Caco-2 (cell line): ENCODE measurements at regions not wholly inside any gene's neighbourhood (a gene's known extent, or its start where the extent isn't known, plus 50 kb on each side); places are given as distances from the start of the nearest gene placed in this dataset.

ENCODE experiments used
- BruUV-seq: library from RNA; stranded (reverse); fragments of 400-500 nt; replicated peaks from 2 replicates; lab custom pipeline; 2021; lab: Mats Ljungman, UMichigan
- CTCF ChIA-PET: fragments of 300-600 bp; sonication (Branson Sonifier 250); formaldehyde crosslinking; loops from one replicate; lab custom pipeline; 2022; ENCODE audit warnings: antibody characterized with exemption; lab: Charles Lee
- POLR2A ChIA-PET: fragments of 300-600 bp; sonication (Branson Sonifier 250); formaldehyde crosslinking; loops from one replicate; lab custom pipeline; 2022; ENCODE audit warnings: antibody characterized with exemption; lab: Charles Lee
- DNase-seq, 2 experiments: peaks; one replicate each; pipeline versions ENCODE4 v3.0.0 to v3.0.0-alpha.2; 2020 to 2022
- H3K27me3 ChIP-seq: replicated peaks from 2 replicates; pipeline ENCODE4 v1.6.0; 2011; ENCODE audit warnings: low read length; ENCODE audit not compliant: control insufficient read depth, insufficient read depth
- H3K36me3 ChIP-seq: 2 replicates; pipeline ENCODE4 v1.5.1; 2011; ENCODE audit warnings: low read length; ENCODE audit not compliant: control insufficient read depth, insufficient read depth
- H3K4me1 ChIP-seq: fragments of 250-450 bp; sonication (Bioruptor Pico); 2 replicates; pipeline ENCODE4 v1.5.1; 2020; ENCODE audit warnings: mild to moderate bottlenecking
- H3K4me3 ChIP-seq: 2 replicates; pipeline ENCODE4 v1.5.1; 2011; ENCODE audit warnings: low read depth, mild to moderate bottlenecking, control low read depth, low read length
- H3K9me3 ChIP-seq: fragments of 250-450 bp; sonication (Bioruptor Pico); 2 replicates; pipeline ENCODE4 v1.5.1; 2020; ENCODE audit warnings: mild to moderate bottlenecking, moderate library complexity
- H3K27ac Mint-ChIP-seq: one replicate; pipeline ENCODE4 v1.8.0; 2022; ENCODE audit warnings: mixed read lengths; ENCODE audit not compliant: unreplicated experiment
- H3K27me3 Mint-ChIP-seq: one replicate; pipeline ENCODE4 v1.8.0; 2022; ENCODE audit warnings: mixed read lengths; ENCODE audit not compliant: insufficient read depth, unreplicated experiment
- H3K36me3 Mint-ChIP-seq: one replicate; pipeline ENCODE4 v1.8.0; 2022; ENCODE audit warnings: mild to moderate bottlenecking, mixed read lengths; ENCODE audit not compliant: insufficient read depth, unreplicated experiment
- H3K4me1 Mint-ChIP-seq: one replicate; pipeline ENCODE4 v1.8.0; 2022; ENCODE audit warnings: low read depth, mixed read lengths; ENCODE audit not compliant: unreplicated experiment
- H3K4me3 Mint-ChIP-seq: one replicate; pipeline ENCODE4 v1.8.0; 2022; ENCODE audit warnings: mild to moderate bottlenecking, moderate library complexity, mixed read lengths; ENCODE audit not compliant: unreplicated experiment
- H3K9me3 Mint-ChIP-seq: one replicate; pipeline ENCODE4 v1.8.0; 2022; ENCODE audit warnings: mixed read lengths; ENCODE audit not compliant: unreplicated experiment
- CTCF ChIP-seq, 2 experiments: fragments of 200-600 bp in 1 of 2; IDR thresholded peaks; 1 replicate in 1 of 2; 2 replicates in 1 of 2; pipeline versions ENCODE4 v1.5.1 to v1.8.0; 2011 to 2022; ENCODE audit warnings: antibody characterized with exemption in 1 of 2, control low read depth in 1 of 2, inconsistent platforms in 1 of 2, low read depth in 1 of 2, low read length in 1 of 2, mild to moderate bottlenecking in 1 of 2, moderate library complexity in 1 of 2; ENCODE audit not compliant: insufficient read depth in 1 of 2, severe bottlenecking in 1 of 2, unreplicated experiment in 1 of 2
- intact Hi-C: fragments of 100-400 bp; cut with micrococcal nuclease; formaldehyde crosslinking; loops from one replicate; pipeline ENCODE4 v1.10.0; 2022; ENCODE audit not compliant: unreplicated experiment

DNA sequence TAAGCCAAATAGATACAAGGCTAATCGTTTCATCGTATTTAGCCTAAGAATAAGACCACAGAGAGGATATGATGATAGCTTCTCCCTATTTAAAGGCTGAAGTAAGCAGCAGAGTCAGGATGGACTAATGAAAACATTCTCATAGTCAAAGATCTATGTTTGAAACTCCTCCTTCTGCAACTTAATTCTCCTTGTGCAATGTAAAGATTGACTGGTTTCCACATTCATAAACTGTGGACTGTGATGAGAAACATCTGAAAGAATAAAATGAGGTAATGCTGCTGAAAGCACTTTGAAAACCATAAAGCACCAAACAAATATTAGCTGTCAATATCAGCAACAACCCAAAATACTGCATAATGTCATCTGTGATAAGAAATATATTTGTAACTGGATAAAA is 361.9 kb downstream of the CSNK1G3 start:
- BruUV-seq, result no TSS peak
- no peaks in the 10 kb centered on the region for H3K36me3 Mint-ChIP-seq
- no peaks in the 10 kb centered on the region for H3K36me3 ChIP-seq
- ChIA-PET POLR2A (no interaction called here), CTCF (interaction anchor here (0.8 kb wide), 1 partner anchor 323 kb away, joined by 3 read pairs; no protein-coding TSS in a partner anchor)
- H3K27me3 Mint-ChIP-seq, result no peaks in the 10 kb centered on the region
- no peaks in the 10 kb centered on the region for H3K27me3 ChIP-seq
- no peaks in the 10 kb centered on the region for H3K9me3 Mint-ChIP-seq
- H3K9me3 ChIP-seq, result no peaks in the 10 kb centered on the region
- no peaks in the 10 kb centered on the region; the same call in 1 of the 2 replicates for H3K4me1 ChIP-seq
- no peak overlapping the region for H3K4me3 ChIP-seq
- H3K4me1 Mint-ChIP-seq, result peaks cover 9% of the 10 kb centered on the region
- no peak for TF ChIP-seq CTCF (IDR thresholded peaks at IDR 0.05; ENCODE audit: insufficient read depth in 1 of 2, low read depth in 1 of 2, low read length in 1 of 2, severe bottlenecking in 1 of 2, unreplicated experiment in 1 of 2)
- DNase-seq, result no peak
- no peak overlapping the region for H3K4me3 Mint-ChIP-seq
- intact Hi-C loops, result no loop called here
- H3K27ac Mint-ChIP-seq, result no peak overlapping the region

DNA sequence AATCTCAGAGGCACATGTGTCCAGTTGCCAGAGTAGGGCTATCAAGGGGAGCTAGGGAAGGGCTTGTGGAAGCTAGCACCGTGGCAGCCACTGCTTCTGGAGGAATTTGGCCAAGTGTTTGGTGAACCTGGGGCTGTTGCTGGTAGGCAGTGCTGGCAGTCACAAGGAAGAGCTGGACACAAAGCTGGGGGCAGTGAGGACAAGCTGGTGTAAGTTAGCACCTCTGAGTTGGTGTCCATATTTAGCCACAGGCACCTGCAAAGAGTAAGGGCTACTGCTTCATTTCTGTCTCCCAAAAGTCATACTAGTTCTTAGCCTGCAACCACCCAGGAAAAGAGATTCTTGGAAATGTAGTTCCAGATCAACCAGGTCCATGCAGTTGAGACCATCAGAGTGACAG is 359.4 kb downstream of the CSNK1G3 start:
- no TSS peak for BruUV-seq
- H3K36me3 Mint-ChIP-seq, result no peaks in the 10 kb centered on the region
- DNase-seq, result no peak
- H3K4me1 ChIP-seq, result peaks cover 10% of the 10 kb centered on the region
- ChIA-PET CTCF (no interaction called here), POLR2A (no interaction called here)
- no peak overlapping the region for H3K4me3 Mint-ChIP-seq
- H3K27me3 Mint-ChIP-seq, result no peaks in the 10 kb centered on the region
- intact Hi-C loops, result no loop called here
- no peak overlapping the region for H3K27ac Mint-ChIP-seq
- no peaks in the 10 kb centered on the region for H3K27me3 ChIP-seq
- peaks cover 11% of the 10 kb centered on the region for H3K9me3 Mint-ChIP-seq
- H3K4me1 Mint-ChIP-seq, result peaks cover 29% of the 10 kb centered on the region
- no peak overlapping the region for H3K4me3 ChIP-seq
- no peaks in the 10 kb centered on the region for H3K9me3 ChIP-seq
- TF ChIP-seq CTCF (IDR thresholded peaks at IDR 0.05; ENCODE audit: insufficient read depth in 1 of 2, low read depth in 1 of 2, low read length in 1 of 2, severe bottlenecking in 1 of 2, unreplicated experiment in 1 of 2), result no peak
- no peaks in the 10 kb centered on the region for H3K36me3 ChIP-seq

GRCh38 chr5:123868881-123869280 is 356.9 kb downstream of the CSNK1G3 start:
- peaks cover 20% of the 10 kb centered on the region for H3K4me1 Mint-ChIP-seq
- Histone ChIP-seq H3K4me3 (no peak overlapping the region), H3K27me3 (no peaks in the 10 kb centered on the region), H3K36me3 (no peaks in the 10 kb centered on the region), H3K9me3 (no peaks in the 10 kb centered on the region), H3K4me1 (peaks cover 10% of the 10 kb centered on the region)
- BruUV-seq, result no TSS peak
- H3K4me3 Mint-ChIP-seq, result no peak overlapping the region
- peaks cover 12% of the 10 kb centered on the region for H3K9me3 Mint-ChIP-seq
- DNase-seq, result no peak
- ChIA-PET POLR2A (no interaction called here), CTCF (no interaction called here)
- H3K36me3 Mint-ChIP-seq, result no peaks in the 10 kb centered on the region
- no peak for TF ChIP-seq CTCF (IDR thresholded peaks at IDR 0.05; ENCODE audit: insufficient read depth in 1 of 2, low read depth in 1 of 2, low read length in 1 of 2, severe bottlenecking in 1 of 2, unreplicated experiment in 1 of 2)
- intact Hi-C loops, result no loop called here
- H3K27ac Mint-ChIP-seq, result no peak overlapping the region
- H3K27me3 Mint-ChIP-seq, result no peaks in the 10 kb centered on the region
